ENCODE measurements at regions not wholly inside any gene's neighbourhood (a gene's known extent, or its start where the extent isn't known, plus 50 kb on each side); places are given as distances from the start of the nearest gene placed in this dataset.

GRCh38 chr9:87447547-87448432, 49.9 kb upstream of the DAPK1 start:
- H3K27ac ChIP-seq: no peak overlapping the region
- TF ChIP-seq CTCF (conservative IDR thresholded peaks at IDR 0.05): no peak

Data from VCaP (cell line).